ENCODE measurements at regions not wholly inside any gene's neighbourhood (a gene's known extent, or its start where the extent isn't known, plus 50 kb on each side); places are given as distances from the start of the nearest gene placed in this dataset.

- TF ChIP-seq CTCF (conservative IDR thresholded peaks at IDR 0.05; ENCODE audit: low read depth, low read length): peak; percentile 50
- TF ChIP-seq EZH2 (IDR thresholded peaks at IDR 0.05; ENCODE audit: borderline replicate concordance, low read depth, low read length, poor library complexity, severe bottlenecking): no peak
Observed at GRCh38 chr20:48329676-48330664, 497.8 kb downstream of the PREX1 start.

Measured in A673 (cell line).